Skeletal muscle cell (primary cell): ENCODE measurements at regions not wholly inside any gene's neighbourhood (a gene's known extent, or its start where the extent isn't known, plus 50 kb on each side); places are given as distances from the start of the nearest gene placed in this dataset.

Experiments
- DNase-seq: peaks from one replicate; pipeline ENCODE4 v3.0.0-alpha.2; 2010; ENCODE audit warnings: low read depth
- H3K4me3 ChIP-seq: 2 replicates; pipeline ENCODE4 v1.5.1; 2011; ENCODE audit warnings: low read depth, mild to moderate bottlenecking, control low read depth, low read length, moderate library complexity

- DNase-seq = no peak
- no peak overlapping the region for H3K4me3 ChIP-seq
These were observed 247.6 kb upstream of the PSMD7 start for GRCh38 chr16:74049027-74049426.

DNA sequence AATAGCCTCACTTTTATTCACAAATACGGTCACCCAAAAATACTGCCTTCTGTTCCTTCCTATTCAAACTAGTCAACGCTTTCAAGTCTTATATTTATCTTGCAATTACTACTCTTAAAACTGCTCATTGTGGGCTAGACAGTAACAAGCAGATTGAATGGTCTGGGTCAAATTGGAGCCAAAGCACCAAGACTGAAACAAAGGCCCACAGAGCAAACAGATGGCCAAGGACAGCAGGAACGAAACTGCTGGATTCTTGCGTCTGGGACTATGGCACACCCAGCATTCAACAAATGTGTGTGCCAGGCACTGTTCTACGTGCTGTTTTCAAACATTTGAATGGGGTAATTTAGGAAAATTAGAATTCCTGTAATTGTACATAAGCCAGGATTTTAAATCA, 250.1 kb upstream of the PSMD7 start:
- H3K4me3 ChIP-seq = no peak overlapping the region
- DNase-seq = no peak

- H3K4me3 ChIP-seq = no peak overlapping the region
- DNase-seq = no peak
These were observed 251.1 kb upstream of the PSMD7 start for GRCh38 chr16:74045513-74045912.

DNA sequence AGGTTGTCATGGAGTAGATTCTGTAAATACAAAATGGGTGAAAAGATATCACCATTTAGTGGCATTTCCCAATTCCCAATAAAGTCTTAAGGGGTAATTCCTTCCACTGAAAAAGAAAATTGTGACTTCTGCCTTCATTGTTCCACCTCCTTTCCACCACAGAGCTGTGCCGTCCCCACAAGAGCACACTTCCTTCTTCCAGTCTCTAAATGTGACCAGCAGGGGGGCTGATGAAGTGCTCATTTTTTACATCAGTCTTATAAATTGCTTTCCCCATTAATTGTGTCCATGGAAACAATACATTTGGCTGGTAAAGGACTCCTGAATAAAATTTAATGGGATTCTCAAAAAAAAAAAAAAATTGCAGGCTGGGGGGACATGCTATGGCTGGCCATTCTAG, 260.8 kb upstream of the PSMD7 start:
- DNase-seq = no peak
- no peak overlapping the region for H3K4me3 ChIP-seq

DNA sequence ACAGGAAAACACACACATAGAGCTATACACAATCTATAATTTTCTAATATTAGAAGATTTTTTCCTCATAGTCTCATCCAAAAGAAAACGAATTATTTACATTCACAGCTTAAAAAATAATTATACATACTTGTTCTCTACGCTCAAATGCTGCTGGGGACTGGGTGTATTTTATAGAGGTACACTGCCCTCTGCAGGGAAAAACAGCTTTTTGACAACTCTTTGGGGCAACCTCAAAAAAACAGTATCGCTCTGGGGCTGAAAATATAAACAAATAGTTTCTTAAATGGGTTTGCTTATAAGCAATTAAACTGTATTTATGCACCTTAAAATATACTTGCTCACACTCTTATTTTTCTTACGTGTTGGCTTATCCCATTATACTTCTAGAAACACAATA, 261.8 kb upstream of the PSMD7 start:
- no peak for DNase-seq
- H3K4me3 ChIP-seq = no peak overlapping the region

GRCh38 chr16:74034200-74034599, 262.4 kb upstream of the PSMD7 start:
- no peak overlapping the region for H3K4me3 ChIP-seq

GRCh38 chr16:74033441-74033995, 263.1 kb upstream of the PSMD7 start:
- H3K4me3 ChIP-seq = no peak overlapping the region
- no peak for DNase-seq

More at GRCh38 chr16:74034200-74034599, 262.4 kb upstream of the PSMD7 start:
- DNase-seq = no peak

DNA sequence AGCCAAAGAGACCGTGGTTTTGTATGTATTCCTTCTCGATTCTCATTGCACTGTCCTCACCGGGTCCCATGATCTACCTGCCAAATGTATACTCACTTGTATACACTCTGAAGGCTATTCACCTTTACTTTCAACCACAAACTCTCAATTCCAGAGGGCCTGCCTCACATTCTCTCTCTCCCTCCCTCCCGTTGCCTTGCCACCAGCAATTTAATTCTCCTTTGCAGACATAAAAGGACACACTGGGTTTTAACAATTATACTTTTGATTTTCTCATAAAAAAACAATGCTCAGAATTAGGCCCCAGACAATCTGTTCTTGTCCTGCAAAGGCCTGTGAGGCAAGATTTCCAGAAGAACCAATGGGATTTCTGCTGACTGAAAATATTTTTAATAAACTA, 265.1 kb upstream of the PSMD7 start:
- no peak overlapping the region for H3K4me3 ChIP-seq
- no peak for DNase-seq

GRCh38 chr16:74030000-74030706, 266.5 kb upstream of the PSMD7 start:
- DNase-seq = no peak
- no peak overlapping the region for H3K4me3 ChIP-seq

GRCh38 chr16:74029115-74029792, 267.4 kb upstream of the PSMD7 start:
- no peak for DNase-seq
- no peak overlapping the region for H3K4me3 ChIP-seq

GRCh38 chr16:74026373-74027281, 270.0 kb upstream of the PSMD7 start:
- DNase-seq = no peak
- H3K4me3 ChIP-seq = no peak overlapping the region

DNA sequence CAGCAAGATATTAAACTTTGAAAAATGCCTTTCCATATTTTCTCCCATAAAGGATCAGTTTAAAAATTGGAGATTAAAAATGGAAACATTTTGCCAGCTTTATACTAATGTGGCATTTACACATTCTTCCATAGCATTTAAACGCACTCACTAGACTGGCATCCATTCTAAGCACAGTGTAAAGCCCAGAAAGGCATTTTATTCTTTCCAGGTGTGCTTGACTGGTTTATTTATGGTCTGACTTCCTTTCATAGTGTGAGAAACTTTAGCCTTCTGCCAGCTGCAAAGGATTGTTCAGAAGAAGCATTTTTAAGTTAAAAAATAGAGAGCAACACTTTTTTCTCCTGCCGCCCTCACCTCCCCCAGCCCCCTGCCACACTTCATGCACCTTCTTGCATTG, 271.7 kb upstream of the PSMD7 start:
- no peak overlapping the region for H3K4me3 ChIP-seq
- DNase-seq = no peak

DNA sequence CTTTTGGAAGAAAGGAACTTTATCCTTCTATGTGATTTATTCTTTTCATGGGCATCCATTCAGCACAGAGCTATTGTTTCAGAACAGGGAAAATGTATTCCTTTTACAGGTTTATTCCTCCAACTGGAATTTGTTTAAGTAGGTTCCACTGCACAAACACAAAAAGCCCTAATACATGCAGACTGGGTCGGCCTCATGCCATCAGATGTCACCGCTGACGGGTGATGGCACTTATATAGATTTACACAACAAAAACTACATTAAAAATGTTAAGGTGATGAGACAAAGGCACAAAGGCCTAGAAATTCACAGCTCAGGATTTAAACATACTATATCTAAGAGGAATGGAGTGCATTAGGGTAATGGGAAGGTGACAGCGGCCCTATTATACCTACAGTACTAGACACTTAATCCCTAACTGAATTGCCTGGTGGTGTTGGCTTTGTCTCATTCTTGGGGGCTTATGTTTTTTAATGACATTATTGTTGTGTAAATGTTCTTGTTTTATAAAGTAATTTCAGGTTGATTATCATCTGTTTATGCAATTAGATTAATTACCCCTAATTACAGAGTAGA, 276.4 kb upstream of the PSMD7 start:
- H3K4me3 ChIP-seq = no peak overlapping the region
- no peak for DNase-seq

- no peak overlapping the region for H3K4me3 ChIP-seq
- DNase-seq = no peak
These were observed 277.0 kb upstream of the PSMD7 start for GRCh38 chr16:74019612-74020011.

- DNase-seq = no peak
- H3K4me3 ChIP-seq = no peak overlapping the region
These were observed 280.7 kb upstream of the PSMD7 start for GRCh38 chr16:74015953-74016352.

DNA sequence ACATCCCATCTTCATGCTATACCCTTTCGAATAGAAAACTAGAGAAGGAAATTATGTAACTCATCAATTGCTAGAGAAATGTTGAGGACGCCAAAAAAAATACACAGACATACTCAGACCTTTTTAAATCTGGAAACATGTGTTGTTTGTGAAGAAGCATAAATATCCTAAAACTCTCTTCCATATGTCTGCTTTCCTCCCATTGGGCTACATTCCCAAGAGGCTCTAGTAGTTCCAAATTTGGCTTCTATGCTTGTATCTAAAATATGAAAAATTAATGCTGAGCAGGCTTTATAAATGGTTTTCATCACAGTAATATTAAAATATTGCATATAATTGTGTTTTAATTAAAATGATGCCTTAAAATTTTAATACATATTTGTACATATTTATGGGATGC, 297.9 kb upstream of the PSMD7 start:
- no peak for DNase-seq
- no peak overlapping the region for H3K4me3 ChIP-seq

DNA sequence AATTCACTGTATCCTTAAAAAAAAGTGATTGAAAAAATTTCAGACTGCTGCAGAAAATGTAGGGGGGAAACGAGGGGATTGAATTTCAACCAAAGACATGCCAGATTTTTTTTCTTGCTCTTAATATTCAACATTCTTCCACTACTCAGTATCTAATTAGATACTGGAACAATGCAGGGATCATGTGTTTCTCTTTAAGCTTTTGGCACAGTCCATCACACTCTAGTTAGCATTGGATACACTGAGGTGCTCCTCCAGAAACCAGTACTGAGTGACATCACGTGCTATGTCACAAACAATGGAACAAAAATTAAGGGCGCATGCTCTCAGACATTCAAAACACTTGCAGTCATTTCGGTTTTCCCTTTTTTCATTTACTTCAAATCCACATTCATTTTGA, 298.6 kb upstream of the PSMD7 start:
- DNase-seq = no peak
- H3K4me3 ChIP-seq = no peak overlapping the region

DNA sequence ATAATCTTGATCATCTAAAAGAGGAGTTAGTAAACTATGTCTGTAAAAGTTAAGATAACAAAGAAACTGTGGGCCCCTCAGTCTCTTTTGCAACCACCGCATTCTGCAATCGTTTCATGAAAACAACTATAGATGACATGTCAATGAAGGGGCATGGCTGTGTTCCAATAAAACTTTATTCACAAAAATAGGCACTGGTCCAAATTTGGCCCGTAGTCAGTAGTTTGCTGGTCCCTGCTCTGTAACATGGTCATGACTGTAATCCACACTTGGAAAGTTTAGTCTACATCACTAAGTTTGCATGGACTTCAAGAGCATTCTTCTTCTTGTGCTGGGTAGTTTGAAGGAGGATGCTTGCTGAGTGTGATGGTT, 299.3 kb upstream of the PSMD7 start:
- DNase-seq = no peak
- H3K4me3 ChIP-seq = no peak overlapping the region

GRCh38 chr16:73996624-73997339, 299.8 kb upstream of the PSMD7 start:
- no peak overlapping the region for H3K4me3 ChIP-seq
- DNase-seq = no peak
